GM12892 (cell line): ENCODE measurements at regions not wholly inside any gene's neighbourhood (a gene's known extent, or its start where the extent isn't known, plus 50 kb on each side); places are given as distances from the start of the nearest gene placed in this dataset.
"Not testable (repeated sequence)": the region's sequence is repeated elsewhere in the genome, so short reads cannot be mapped to it uniquely, and the experiment has no call there.

Experiments used
- POLR2A ChIP-seq: IDR thresholded peaks from 2 replicates; pipeline ENCODE4 v1.6.1; 2011; ENCODE audit warnings: low read depth, low read length, control low read depth
- POLR2AphosphoS5 ChIP-seq: IDR thresholded peaks from 2 replicates; pipeline ENCODE4 v1.6.1; 2011; ENCODE audit warnings: low read depth, low read length, control low read depth

DNA sequence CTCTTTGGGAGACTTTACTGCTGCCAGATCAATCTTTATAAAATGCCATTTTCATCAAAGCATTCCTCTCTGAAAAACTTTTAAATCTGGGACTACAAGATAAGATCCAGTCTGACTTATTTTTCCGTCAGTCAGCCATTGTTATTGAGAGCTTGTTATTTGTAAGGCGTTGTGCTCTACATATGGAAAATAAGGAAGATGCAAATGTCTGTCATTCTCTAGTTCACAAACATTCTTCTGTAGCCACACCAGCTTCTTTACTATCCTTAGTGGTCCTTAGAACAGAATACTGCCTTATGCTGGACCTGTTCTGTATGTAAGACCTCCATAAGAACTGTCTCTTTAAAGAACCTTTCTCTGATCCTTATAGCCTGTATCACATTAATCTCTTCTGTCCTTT lies 120.3 kb upstream of the NBPF19 start:
- TF ChIP-seq POLR2A, POLR2AphosphoS5: not testable (repeated sequence)
